Liver (tissue), 3 donors: ENCODE measurements at regions not wholly inside any gene's neighbourhood (a gene's known extent, or its start where the extent isn't known, plus 50 kb on each side); places are given as distances from the start of the nearest gene placed in this dataset.

ENCODE experiments used
- FOXA1 ChIP-seq: IDR thresholded peaks from 2 replicates; pipeline ENCODE4 v1.6.1; 2016; ENCODE audit warnings: antibody characterized with exemption
- RAD21 ChIP-seq, 2 donors: IDR thresholded peaks; 2 replicates each; pipeline ENCODE4 v1.6.1; 2016; ENCODE audit warnings: antibody characterized with exemption in 2 of 2, mild to moderate bottlenecking in 2 of 2
- SP1 ChIP-seq: IDR thresholded peaks from 2 replicates; pipeline ENCODE4 v1.6.1; 2018; ENCODE audit warnings: antibody characterized with exemption, mild to moderate bottlenecking
- TAF1 ChIP-seq: conservative IDR thresholded peaks from 2 replicates; pipeline ENCODE4 v1.6.1; 2016; ENCODE audit warnings: antibody characterized with exemption, mild to moderate bottlenecking
- TF ChIP-seq, protein P1 (sequence below): fragments of 150-350 bp; IDR thresholded peaks from 2 replicates; pipeline ENCODE4 v1.5.1; 2017; ENCODE audit warnings: improper control_type of control experiment, low read depth, low read length; ENCODE audit not compliant: missing input control
- donor health status: healthy.
- donor health status: healthy.

DNA sequence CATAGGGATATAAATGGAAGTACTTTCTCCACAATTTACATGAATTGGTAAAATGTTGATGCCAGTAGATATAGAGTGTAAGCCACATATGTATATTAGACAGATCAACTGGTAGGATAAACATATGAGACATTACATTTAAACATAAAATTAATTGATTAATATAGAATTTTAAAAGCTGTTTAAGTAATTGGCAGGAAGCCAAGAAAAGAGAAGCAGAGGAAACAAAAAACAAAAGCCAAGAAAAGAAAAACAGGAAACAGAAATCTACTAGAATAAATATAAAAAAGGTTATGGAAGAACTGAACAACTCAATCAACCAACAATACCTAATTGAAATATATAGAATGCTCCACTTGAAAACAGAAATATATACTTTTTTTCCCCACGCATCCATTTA, 920.1 kb upstream of the TMEFF2 start:
- TF ChIP-seq, protein P1, sequence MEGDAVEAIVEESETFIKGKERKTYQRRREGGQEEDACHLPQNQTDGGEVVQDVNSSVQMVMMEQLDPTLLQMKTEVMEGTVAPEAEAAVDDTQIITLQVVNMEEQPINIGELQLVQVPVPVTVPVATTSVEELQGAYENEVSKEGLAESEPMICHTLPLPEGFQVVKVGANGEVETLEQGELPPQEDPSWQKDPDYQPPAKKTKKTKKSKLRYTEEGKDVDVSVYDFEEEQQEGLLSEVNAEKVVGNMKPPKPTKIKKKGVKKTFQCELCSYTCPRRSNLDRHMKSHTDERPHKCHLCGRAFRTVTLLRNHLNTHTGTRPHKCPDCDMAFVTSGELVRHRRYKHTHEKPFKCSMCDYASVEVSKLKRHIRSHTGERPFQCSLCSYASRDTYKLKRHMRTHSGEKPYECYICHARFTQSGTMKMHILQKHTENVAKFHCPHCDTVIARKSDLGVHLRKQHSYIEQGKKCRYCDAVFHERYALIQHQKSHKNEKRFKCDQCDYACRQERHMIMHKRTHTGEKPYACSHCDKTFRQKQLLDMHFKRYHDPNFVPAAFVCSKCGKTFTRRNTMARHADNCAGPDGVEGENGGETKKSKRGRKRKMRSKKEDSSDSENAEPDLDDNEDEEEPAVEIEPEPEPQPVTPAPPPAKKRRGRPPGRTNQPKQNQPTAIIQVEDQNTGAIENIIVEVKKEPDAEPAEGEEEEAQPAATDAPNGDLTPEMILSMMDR: no peak
- TF ChIP-seq SP1 (no peak), TAF1 (no peak), FOXA1 (no peak), RAD21 (IDR thresholded peaks at IDR 0.05) (no peak)
